ENCODE measurements at regions not wholly inside any gene's neighbourhood (a gene's known extent, or its start where the extent isn't known, plus 50 kb on each side); places are given as distances from the start of the nearest gene placed in this dataset.

DNA sequence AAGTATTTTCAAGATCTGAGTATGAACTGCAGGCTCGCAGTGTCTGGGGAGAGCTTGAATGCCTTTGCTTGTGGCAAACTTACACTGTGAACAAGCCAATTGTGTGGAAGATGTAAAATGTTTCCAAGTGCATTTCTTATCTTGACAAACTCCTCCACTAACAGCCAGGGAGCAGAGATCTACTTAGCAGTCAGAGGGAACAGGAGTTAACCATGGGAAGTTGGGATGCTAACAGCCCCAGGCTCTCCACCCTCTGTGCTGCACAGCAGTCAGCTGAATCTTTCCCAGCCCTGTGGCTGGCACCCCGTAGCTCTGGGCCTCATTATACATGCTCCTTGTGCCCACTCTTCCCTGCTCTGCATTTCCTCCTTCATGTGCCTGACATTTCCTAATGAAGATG is 450.2 kb downstream of the TSN start:
- no peak for TF ChIP-seq FOXP2 (optimal IDR thresholded peaks at IDR 0.05; ENCODE audit: borderline replicate concordance, extremely low read depth, extremely low read length, insufficient read depth)
- TF ChIP-seq TAF1 (IDR thresholded peaks at IDR 0.05; ENCODE audit: borderline replicate concordance, insufficient read depth, low read length): no peak
- TF ChIP-seq, protein P1, sequence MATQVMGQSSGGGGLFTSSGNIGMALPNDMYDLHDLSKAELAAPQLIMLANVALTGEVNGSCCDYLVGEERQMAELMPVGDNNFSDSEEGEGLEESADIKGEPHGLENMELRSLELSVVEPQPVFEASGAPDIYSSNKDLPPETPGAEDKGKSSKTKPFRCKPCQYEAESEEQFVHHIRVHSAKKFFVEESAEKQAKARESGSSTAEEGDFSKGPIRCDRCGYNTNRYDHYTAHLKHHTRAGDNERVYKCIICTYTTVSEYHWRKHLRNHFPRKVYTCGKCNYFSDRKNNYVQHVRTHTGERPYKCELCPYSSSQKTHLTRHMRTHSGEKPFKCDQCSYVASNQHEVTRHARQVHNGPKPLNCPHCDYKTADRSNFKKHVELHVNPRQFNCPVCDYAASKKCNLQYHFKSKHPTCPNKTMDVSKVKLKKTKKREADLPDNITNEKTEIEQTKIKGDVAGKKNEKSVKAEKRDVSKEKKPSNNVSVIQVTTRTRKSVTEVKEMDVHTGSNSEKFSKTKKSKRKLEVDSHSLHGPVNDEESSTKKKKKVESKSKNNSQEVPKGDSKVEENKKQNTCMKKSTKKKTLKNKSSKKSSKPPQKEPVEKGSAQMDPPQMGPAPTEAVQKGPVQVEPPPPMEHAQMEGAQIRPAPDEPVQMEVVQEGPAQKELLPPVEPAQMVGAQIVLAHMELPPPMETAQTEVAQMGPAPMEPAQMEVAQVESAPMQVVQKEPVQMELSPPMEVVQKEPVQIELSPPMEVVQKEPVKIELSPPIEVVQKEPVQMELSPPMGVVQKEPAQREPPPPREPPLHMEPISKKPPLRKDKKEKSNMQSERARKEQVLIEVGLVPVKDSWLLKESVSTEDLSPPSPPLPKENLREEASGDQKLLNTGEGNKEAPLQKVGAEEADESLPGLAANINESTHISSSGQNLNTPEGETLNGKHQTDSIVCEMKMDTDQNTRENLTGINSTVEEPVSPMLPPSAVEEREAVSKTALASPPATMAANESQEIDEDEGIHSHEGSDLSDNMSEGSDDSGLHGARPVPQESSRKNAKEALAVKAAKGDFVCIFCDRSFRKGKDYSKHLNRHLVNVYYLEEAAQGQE (IDR thresholded peaks at IDR 0.05; ENCODE audit: insufficient read depth in 1 of 2, low read depth in 2 of 2, low read length in 2 of 2): no peak
- no peak for TF ChIP-seq SIN3A (IDR thresholded peaks at IDR 0.05; ENCODE audit: borderline replicate concordance, insufficient read depth, low read length)
- TF ChIP-seq POLR2AphosphoS5 (IDR thresholded peaks at IDR 0.05; ENCODE audit: low read depth, low read length): no peak

DNA sequence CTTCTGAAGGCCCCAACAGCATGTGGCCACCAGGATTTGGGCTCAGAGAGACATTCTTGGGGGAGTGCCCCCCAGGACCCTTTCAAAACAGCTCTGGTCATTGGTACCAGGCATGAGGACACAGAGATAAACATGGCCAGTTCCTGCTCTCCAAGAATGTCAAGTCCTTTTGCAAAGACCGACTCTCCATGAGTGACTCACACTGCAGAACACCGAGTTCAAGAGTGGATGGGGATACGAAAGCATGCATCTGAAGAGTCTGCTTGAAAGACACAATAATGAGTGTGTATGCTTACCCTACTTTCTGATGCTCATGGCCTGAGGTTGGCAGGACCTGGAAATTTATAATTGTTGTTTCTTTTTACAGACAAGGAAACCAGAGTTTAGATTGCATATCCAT is 450.6 kb downstream of the TSN start:
- TF ChIP-seq TAF1 (IDR thresholded peaks at IDR 0.05; ENCODE audit: borderline replicate concordance, insufficient read depth, low read length) (no peak), POLR2AphosphoS5 (IDR thresholded peaks at IDR 0.05; ENCODE audit: low read depth, low read length) (no peak), FOXP2 (optimal IDR thresholded peaks at IDR 0.05; ENCODE audit: borderline replicate concordance, extremely low read depth, extremely low read length, insufficient read depth) (no peak), SIN3A (IDR thresholded peaks at IDR 0.05; ENCODE audit: borderline replicate concordance, insufficient read depth, low read length) (no peak)
- TF ChIP-seq, protein P1 (IDR thresholded peaks at IDR 0.05; ENCODE audit: insufficient read depth in 1 of 2, low read depth in 2 of 2, low read length in 2 of 2): no peak

DNA sequence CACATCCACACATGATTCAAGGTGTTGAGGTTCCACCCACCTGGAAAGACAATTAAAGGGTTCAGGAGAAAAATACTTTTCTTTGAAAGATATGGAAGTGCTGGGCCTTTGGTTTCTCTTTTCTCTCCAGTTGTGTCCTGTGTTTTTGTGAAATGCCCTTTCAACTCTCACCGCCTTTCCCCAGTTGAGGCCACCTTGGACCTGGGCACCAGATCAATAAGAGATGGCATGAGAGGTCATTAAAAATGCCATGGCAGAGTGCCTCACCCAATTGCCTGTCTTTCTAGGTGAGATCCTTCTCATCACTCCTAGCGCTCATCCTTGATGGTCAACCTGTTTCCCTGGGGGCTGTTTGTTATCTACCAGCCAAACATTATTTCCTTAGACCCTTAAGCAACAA is 453.9 kb downstream of the TSN start:
- TF ChIP-seq FOXP2 (optimal IDR thresholded peaks at IDR 0.05; ENCODE audit: borderline replicate concordance, extremely low read depth, extremely low read length, insufficient read depth) (no peak), POLR2AphosphoS5 (IDR thresholded peaks at IDR 0.05; ENCODE audit: low read depth, low read length) (no peak), SIN3A (IDR thresholded peaks at IDR 0.05; ENCODE audit: borderline replicate concordance, insufficient read depth, low read length) (no peak), TAF1 (IDR thresholded peaks at IDR 0.05; ENCODE audit: borderline replicate concordance, insufficient read depth, low read length) (no peak)
- TF ChIP-seq, protein P1 (IDR thresholded peaks at IDR 0.05; ENCODE audit: insufficient read depth in 1 of 2, low read depth in 2 of 2, low read length in 2 of 2): no peak

DNA sequence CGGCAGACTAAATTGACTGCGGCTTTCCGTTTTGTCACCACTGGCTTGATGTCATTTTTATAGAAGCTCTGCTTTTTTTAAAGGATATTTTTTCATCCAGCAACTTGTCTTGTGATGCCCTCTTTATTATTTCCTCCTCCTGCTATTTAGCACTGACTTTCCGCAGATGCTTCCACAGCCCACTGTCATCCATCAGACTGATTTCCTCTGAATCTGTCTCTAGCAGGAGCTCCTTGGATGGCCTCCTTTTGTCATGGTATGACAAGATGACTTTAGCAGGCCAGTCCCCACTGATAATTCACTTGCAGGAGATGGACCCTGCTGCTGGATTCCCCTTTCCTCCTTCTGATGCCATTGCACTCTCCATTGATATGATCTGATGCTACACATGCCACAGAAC is 454.6 kb downstream of the TSN start:
- TF ChIP-seq FOXP2 (optimal IDR thresholded peaks at IDR 0.05; ENCODE audit: borderline replicate concordance, extremely low read depth, extremely low read length, insufficient read depth): no peak
- no peak for TF ChIP-seq POLR2AphosphoS5 (IDR thresholded peaks at IDR 0.05; ENCODE audit: low read depth, low read length)
- TF ChIP-seq SIN3A (IDR thresholded peaks at IDR 0.05; ENCODE audit: borderline replicate concordance, insufficient read depth, low read length): no peak
- TF ChIP-seq TAF1 (IDR thresholded peaks at IDR 0.05; ENCODE audit: borderline replicate concordance, insufficient read depth, low read length): no peak

DNA sequence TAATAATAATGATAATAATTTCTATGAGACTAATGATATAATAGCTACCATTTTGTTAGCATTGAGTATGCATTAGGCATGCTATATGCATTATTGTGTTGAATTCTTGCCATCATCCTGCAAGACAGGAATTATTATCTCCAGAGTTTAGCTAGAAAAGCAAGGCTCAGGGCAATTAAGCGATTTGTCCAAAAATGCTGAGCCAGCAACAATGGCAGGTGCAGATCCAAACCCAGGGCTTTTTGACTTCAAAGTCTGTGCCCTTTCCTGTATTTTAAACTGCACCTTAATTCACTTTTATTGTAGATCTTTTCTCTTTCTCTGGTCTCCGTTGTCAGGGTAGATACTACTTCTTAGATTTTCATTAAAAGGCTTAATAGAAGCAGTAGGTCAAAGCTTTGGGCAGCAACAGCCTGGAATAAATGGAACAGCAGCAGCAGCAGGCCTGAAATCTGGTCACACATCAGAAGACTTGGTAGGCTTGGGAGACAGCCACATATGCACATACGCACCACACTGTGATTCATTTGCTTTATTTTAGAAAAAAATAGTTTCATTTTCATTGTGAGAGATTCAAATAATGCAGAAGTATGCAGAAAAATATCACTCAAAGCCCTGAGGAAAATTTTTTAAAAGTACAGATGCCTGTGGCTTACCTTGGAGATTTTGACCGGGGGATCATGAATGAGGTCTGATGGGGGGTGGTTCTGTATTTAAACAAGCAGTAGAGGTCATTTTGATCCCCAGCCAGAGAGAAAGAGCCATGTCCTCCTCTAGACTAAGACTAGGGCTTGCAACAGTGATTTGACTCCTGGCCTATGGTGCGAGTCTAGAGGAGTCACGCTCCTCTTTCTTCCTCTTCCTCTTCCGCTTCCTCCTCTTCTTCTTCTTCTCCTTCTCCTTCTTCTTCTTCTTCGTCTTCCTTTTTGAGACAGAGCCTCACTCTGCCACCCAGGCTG is 455.7 kb downstream of the TSN start:
- no peak for TF ChIP-seq TAF1 (IDR thresholded peaks at IDR 0.05; ENCODE audit: borderline replicate concordance, insufficient read depth, low read length)
- TF ChIP-seq FOXP2 (optimal IDR thresholded peaks at IDR 0.05; ENCODE audit: borderline replicate concordance, extremely low read depth, extremely low read length, insufficient read depth): no peak

DNA sequence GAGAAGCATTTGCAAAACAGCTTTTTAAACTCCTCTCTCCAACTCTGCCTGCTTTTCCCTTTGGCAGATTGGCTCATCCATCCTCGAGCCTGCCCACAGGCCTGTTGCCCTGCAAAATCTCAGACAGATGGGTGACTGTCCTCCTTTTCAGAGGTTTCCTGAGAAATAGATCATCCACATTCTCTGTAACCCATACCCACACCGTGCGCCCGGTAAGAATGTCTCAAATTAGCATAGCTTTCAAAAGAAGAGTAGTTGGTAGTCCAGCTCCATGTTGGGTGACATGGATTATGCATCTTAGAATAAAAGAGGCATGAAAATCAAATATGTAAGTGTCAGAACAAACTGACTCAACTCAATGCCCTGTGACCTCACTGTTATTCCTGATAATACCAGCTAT is 457.9 kb downstream of the TSN start:
- TF ChIP-seq POLR2AphosphoS5 (IDR thresholded peaks at IDR 0.05; ENCODE audit: low read depth, low read length) (no peak), SIN3A (IDR thresholded peaks at IDR 0.05; ENCODE audit: borderline replicate concordance, insufficient read depth, low read length) (no peak), TAF1 (IDR thresholded peaks at IDR 0.05; ENCODE audit: borderline replicate concordance, insufficient read depth, low read length) (no peak), FOXP2 (optimal IDR thresholded peaks at IDR 0.05; ENCODE audit: borderline replicate concordance, extremely low read depth, extremely low read length, insufficient read depth) (no peak)
- TF ChIP-seq, protein P1 (IDR thresholded peaks at IDR 0.05; ENCODE audit: insufficient read depth in 1 of 2, low read depth in 2 of 2, low read length in 2 of 2): no peak

Measured in PFSK-1 (cell line).